ENCODE measurements at regions not wholly inside any gene's neighbourhood (a gene's known extent, or its start where the extent isn't known, plus 50 kb on each side); places are given as distances from the start of the nearest gene placed in this dataset.

DNA sequence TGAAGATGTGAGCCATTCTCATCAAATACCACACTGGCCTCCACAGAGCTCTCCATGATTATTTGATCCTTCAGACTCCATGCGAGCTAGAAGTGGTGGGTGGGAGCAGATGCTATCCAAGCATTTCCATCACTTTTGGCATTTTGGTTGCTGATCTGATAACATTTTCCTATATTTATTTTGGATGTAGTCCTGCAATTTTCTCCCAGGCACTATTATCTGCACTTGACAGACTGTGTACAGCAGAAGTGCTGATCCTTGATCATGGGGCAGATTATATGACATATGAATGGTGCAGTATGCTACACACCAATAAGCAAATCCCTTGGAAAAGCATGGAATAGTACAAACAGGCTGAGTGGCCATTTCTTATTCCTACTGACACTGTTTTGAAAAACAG is 167.6 kb upstream of the LRRC7 start:
- TF ChIP-seq, protein P1, sequence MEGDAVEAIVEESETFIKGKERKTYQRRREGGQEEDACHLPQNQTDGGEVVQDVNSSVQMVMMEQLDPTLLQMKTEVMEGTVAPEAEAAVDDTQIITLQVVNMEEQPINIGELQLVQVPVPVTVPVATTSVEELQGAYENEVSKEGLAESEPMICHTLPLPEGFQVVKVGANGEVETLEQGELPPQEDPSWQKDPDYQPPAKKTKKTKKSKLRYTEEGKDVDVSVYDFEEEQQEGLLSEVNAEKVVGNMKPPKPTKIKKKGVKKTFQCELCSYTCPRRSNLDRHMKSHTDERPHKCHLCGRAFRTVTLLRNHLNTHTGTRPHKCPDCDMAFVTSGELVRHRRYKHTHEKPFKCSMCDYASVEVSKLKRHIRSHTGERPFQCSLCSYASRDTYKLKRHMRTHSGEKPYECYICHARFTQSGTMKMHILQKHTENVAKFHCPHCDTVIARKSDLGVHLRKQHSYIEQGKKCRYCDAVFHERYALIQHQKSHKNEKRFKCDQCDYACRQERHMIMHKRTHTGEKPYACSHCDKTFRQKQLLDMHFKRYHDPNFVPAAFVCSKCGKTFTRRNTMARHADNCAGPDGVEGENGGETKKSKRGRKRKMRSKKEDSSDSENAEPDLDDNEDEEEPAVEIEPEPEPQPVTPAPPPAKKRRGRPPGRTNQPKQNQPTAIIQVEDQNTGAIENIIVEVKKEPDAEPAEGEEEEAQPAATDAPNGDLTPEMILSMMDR (IDR thresholded peaks at IDR 0.05), result no peak

DNA sequence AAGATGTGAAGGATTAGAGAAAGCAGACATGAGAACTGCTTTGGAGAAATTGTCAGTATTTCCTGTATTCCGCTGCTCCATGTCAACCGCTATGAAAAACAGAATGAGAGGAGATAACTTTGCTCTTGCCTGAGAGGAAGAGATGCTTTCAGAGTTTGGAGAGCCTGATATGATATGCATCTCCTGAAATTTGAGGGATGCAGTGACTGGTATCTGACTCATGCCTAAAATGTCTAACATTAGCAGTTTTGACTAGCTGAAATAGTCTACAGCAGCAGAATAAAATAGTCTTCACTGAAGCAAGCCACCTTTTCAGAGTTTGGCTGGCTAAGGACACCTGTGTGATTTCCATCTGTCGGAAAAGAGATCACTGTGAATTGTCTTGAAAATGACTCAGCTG is 165.8 kb upstream of the LRRC7 start:
- TF ChIP-seq, protein P1 (IDR thresholded peaks at IDR 0.05), result no peak

DNA sequence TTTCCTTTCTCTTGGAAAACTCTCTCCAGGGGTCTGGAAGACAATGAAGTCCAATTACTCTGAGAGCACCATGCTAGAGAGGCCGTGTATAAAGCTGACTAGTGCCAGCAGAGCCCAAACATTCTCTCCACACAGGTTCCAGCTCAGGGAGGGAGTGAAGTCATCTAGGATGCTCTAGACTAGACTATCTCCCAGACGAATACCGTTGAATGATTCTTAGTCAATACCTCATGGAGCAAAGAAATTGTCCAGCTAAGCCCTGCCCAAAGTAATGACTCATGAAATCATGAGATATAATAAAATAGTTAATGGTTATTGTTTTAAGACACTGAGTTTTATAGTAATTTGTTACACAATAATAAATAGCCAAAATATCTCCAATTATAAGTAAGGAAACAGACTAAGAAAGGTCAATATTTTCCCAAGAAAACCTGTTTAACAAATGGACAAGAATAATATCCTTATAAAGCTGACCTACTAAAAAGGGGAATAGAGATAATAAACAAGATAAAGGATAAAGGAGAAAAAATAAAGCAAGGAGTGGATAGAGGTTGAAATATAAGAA is 163.9 kb upstream of the LRRC7 start:
- TF ChIP-seq, protein P1 (IDR thresholded peaks at IDR 0.05), result no peak

DNA sequence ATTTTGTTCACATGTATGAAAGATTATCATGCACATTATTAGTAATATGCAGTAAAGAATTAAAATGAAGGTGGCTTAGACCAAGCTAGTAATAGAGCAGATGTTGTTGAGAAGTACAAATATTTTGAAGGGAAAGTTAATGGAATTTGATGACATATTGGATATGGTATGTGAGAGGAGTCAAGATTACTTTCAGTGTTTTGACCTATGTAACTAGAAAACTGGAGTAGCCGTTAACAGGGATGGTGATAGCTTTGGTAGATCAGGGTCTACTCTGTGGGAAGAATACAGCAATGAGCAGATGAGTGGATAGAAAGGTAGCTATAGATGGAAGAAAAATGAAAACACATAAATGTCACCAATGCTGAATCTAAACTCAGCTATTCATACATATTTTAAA is 163.2 kb upstream of the LRRC7 start:
- TF ChIP-seq, protein P1 (IDR thresholded peaks at IDR 0.05), result no peak

DNA sequence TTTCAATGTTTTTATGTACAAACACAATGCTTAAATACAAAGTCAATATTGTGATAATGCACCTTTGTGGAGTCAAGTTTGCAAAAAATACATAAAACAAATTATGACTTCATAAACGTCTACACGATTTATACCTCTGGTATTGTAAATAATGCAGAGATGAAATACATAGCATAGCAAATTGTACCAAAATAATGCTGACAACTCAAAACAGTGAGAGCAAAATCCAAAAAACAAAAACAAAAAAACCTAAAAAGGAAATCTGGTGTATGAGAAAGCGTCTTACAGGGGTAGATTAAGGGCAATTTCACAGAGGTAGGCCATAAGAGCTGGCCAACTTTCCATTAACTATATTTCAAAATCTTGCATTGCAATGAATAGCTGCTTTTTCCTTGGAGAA is 161.5 kb upstream of the LRRC7 start:
- TF ChIP-seq, protein P1 (IDR thresholded peaks at IDR 0.05), result no peak

DNA sequence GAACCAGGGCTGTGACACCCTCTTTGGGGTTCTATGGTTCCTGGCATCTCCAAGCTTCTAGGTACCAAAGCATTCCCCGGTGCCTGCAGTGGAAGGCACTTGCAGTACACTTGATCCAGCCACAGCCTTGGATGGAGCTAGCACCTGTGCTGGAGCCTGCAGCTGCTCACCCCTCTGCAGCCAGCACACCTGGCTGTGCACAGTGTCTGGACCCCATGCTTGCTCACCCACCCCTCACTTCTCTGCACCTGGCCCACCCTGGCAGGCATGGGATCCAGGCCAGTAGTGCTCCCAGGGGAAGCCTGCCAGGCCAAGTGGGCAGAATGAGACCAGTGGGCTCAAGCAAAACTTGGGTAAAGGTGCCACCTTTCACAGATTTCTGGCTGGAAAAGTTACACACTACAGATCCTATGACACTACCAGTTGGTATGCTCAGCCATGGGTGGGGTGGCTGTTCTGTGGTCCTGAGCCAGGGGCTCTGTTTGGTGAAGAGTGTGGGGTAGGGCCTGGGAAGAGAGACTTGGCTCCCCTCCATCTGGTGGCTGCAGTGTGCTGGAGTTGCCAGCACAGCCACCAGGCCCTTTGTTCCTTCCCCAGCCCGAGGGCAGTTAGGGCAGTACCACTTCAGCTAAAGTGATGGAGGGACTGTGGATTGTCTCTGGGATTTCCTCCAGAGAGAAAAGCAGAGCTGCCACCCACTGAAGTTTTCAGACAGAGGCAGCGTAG is 157.8 kb upstream of the LRRC7 start:
- TF ChIP-seq, protein P1 (IDR thresholded peaks at IDR 0.05), result no peak

DNA sequence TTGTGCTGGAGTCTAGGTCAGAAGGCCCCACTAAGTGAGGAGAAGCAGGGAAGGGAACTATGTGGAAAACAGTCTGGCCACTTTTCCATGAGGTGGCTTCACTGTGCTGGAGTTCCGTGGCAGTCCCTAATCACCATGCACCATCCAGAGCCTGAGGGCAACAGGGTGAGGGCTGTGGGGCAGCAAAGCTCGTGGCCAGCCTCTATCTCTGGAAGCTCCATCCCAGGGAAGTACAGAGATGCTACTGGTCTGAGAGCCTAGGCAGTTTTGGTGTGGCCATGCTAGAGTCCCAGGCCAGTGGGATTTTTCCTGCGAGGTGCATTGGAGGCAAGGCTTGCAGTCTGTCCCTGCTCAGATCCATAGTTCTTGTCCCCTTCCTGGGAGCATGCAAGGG is 157.3 kb upstream of the LRRC7 start:
- TF ChIP-seq, protein P1 (IDR thresholded peaks at IDR 0.05), result no peak
